ENCODE measurements at regions not wholly inside any gene's neighbourhood (a gene's known extent, or its start where the extent isn't known, plus 50 kb on each side); places are given as distances from the start of the nearest gene placed in this dataset.

- H3K9me3 ChIP-seq (ENCODE audit: control insufficient read depth, low read length), result no peaks in the 10 kb centered on the region
- H3K36me3 ChIP-seq (ENCODE audit: control insufficient read depth, insufficient read depth, low read length), result no peaks in the 10 kb centered on the region
- H3K27ac ChIP-seq (ENCODE audit: low read depth, low read length, severe bottlenecking), result no peak overlapping the region
- H3K4me3 ChIP-seq (ENCODE audit: extremely low read depth, insufficient read depth, low read length, poor library complexity, severe bottlenecking), result no peak overlapping the region
- H3K4me1 ChIP-seq (ENCODE audit: control insufficient read depth, insufficient read depth, low read length, poor library complexity, severe bottlenecking), result no peaks in the 10 kb centered on the region
Observed at GRCh38 chr3:168625477-168625876, 529.8 kb upstream of the GOLIM4 start.

GRCh38 chr3:168624892-168625448 lies 529.2 kb upstream of the GOLIM4 start:
- no peak overlapping the region for H3K27ac ChIP-seq (ENCODE audit: low read depth, low read length, severe bottlenecking)
- H3K9me3 ChIP-seq (ENCODE audit: control insufficient read depth, low read length), result no peaks in the 10 kb centered on the region
- H3K36me3 ChIP-seq (ENCODE audit: control insufficient read depth, insufficient read depth, low read length), result no peaks in the 10 kb centered on the region
- H3K4me1 ChIP-seq (ENCODE audit: control insufficient read depth, insufficient read depth, low read length, poor library complexity, severe bottlenecking), result no peaks in the 10 kb centered on the region
- no CpG with 5 or more reads among the region's 1 CpG for WGBS, 2 experiments (ENCODE audit: insufficient coverage in 2 of 2)
- H3K4me3 ChIP-seq (ENCODE audit: extremely low read depth, insufficient read depth, low read length, poor library complexity, severe bottlenecking), result no peak overlapping the region

GRCh38 chr3:168624195-168624594 lies 528.5 kb upstream of the GOLIM4 start:
- Histone ChIP-seq H3K36me3 (ENCODE audit: control insufficient read depth, insufficient read depth, low read length) (no peaks in the 10 kb centered on the region), H3K27ac (ENCODE audit: low read depth, low read length, severe bottlenecking) (no peak overlapping the region), H3K9me3 (ENCODE audit: control insufficient read depth, low read length) (no peaks in the 10 kb centered on the region), H3K4me1 (ENCODE audit: control insufficient read depth, insufficient read depth, low read length, poor library complexity, severe bottlenecking) (no peaks in the 10 kb centered on the region), H3K4me3 (ENCODE audit: extremely low read depth, insufficient read depth, low read length, poor library complexity, severe bottlenecking) (no peak overlapping the region)

- 100% methylated on average over 1 of the region's 3 CpGs; no CpG with 5 or more reads in 1 of the 2 experiments for WGBS, 2 experiments (ENCODE audit: insufficient coverage in 2 of 2)
- Histone ChIP-seq H3K4me1 (ENCODE audit: control insufficient read depth, insufficient read depth, low read length, poor library complexity, severe bottlenecking) (no peaks in the 10 kb centered on the region), H3K36me3 (ENCODE audit: control insufficient read depth, insufficient read depth, low read length) (no peaks in the 10 kb centered on the region), H3K27ac (ENCODE audit: low read depth, low read length, severe bottlenecking) (no peak overlapping the region), H3K4me3 (ENCODE audit: extremely low read depth, insufficient read depth, low read length, poor library complexity, severe bottlenecking) (no peak overlapping the region), H3K9me3 (ENCODE audit: control insufficient read depth, low read length) (no peaks in the 10 kb centered on the region)
Observed at GRCh38 chr3:168622795-168623194, 527.1 kb upstream of the GOLIM4 start.

- Histone ChIP-seq H3K9me3 (ENCODE audit: control insufficient read depth, low read length) (no peaks in the 10 kb centered on the region), H3K36me3 (ENCODE audit: control insufficient read depth, insufficient read depth, low read length) (no peaks in the 10 kb centered on the region), H3K4me1 (ENCODE audit: control insufficient read depth, insufficient read depth, low read length, poor library complexity, severe bottlenecking) (no peaks in the 10 kb centered on the region), H3K4me3 (ENCODE audit: extremely low read depth, insufficient read depth, low read length, poor library complexity, severe bottlenecking) (no peak overlapping the region), H3K27ac (ENCODE audit: low read depth, low read length, severe bottlenecking) (no peak overlapping the region)
- 47 to 57% methylated on average over 2 to 3 of the region's 5 CpGs for WGBS, 2 experiments (ENCODE audit: insufficient coverage in 2 of 2)
Observed at GRCh38 chr3:168620854-168621253, 525.1 kb upstream of the GOLIM4 start.

GRCh38 chr3:168618827-168619470 lies 523.2 kb upstream of the GOLIM4 start:
- WGBS, 2 experiments (ENCODE audit: insufficient coverage in 2 of 2), result 82 to 85% methylated on average over 2 to 3 of the region's 3 CpGs
- Histone ChIP-seq H3K4me3 (ENCODE audit: extremely low read depth, insufficient read depth, low read length, poor library complexity, severe bottlenecking) (no peak overlapping the region), H3K27ac (ENCODE audit: low read depth, low read length, severe bottlenecking) (no peak overlapping the region), H3K9me3 (ENCODE audit: control insufficient read depth, low read length) (no peaks in the 10 kb centered on the region), H3K4me1 (ENCODE audit: control insufficient read depth, insufficient read depth, low read length, poor library complexity, severe bottlenecking) (no peaks in the 10 kb centered on the region), H3K36me3 (ENCODE audit: control insufficient read depth, insufficient read depth, low read length) (no peaks in the 10 kb centered on the region)

- H3K27ac ChIP-seq (ENCODE audit: low read depth, low read length, severe bottlenecking), result no peak overlapping the region
- no peaks in the 10 kb centered on the region for H3K4me1 ChIP-seq (ENCODE audit: control insufficient read depth, insufficient read depth, low read length, poor library complexity, severe bottlenecking)
- no peaks in the 10 kb centered on the region for H3K9me3 ChIP-seq (ENCODE audit: control insufficient read depth, low read length)
- H3K36me3 ChIP-seq (ENCODE audit: control insufficient read depth, insufficient read depth, low read length), result no peaks in the 10 kb centered on the region
- H3K4me3 ChIP-seq (ENCODE audit: extremely low read depth, insufficient read depth, low read length, poor library complexity, severe bottlenecking), result no peak overlapping the region
Observed at GRCh38 chr3:168617658-168618057, 521.9 kb upstream of the GOLIM4 start.

- Histone ChIP-seq H3K4me3 (ENCODE audit: extremely low read depth, insufficient read depth, low read length, poor library complexity, severe bottlenecking) (no peak overlapping the region), H3K9me3 (ENCODE audit: control insufficient read depth, low read length) (no peaks in the 10 kb centered on the region), H3K27ac (ENCODE audit: low read depth, low read length, severe bottlenecking) (no peak overlapping the region), H3K4me1 (ENCODE audit: control insufficient read depth, insufficient read depth, low read length, poor library complexity, severe bottlenecking) (no peaks in the 10 kb centered on the region), H3K36me3 (ENCODE audit: control insufficient read depth, insufficient read depth, low read length) (no peaks in the 10 kb centered on the region)
- 64 to 77% methylated on average over 2 to 3 of the region's 3 CpGs for WGBS, 2 experiments (ENCODE audit: insufficient coverage in 2 of 2)
Observed at GRCh38 chr3:168616915-168617314, 521.2 kb upstream of the GOLIM4 start.

- H3K27ac ChIP-seq (ENCODE audit: low read depth, low read length, severe bottlenecking), result no peak overlapping the region
- H3K9me3 ChIP-seq (ENCODE audit: control insufficient read depth, low read length), result no peaks in the 10 kb centered on the region
- H3K36me3 ChIP-seq (ENCODE audit: control insufficient read depth, insufficient read depth, low read length), result no peaks in the 10 kb centered on the region
- no peak overlapping the region for H3K4me3 ChIP-seq (ENCODE audit: extremely low read depth, insufficient read depth, low read length, poor library complexity, severe bottlenecking)
- no peaks in the 10 kb centered on the region for H3K4me1 ChIP-seq (ENCODE audit: control insufficient read depth, insufficient read depth, low read length, poor library complexity, severe bottlenecking)
- WGBS, 2 experiments (ENCODE audit: insufficient coverage in 2 of 2), result 33% methylated on average over 1 of the region's 2 CpGs
Observed at GRCh38 chr3:168615493-168616020, 519.8 kb upstream of the GOLIM4 start.

GRCh38 chr3:168613151-168613550 lies 517.4 kb upstream of the GOLIM4 start:
- no peaks in the 10 kb centered on the region for H3K36me3 ChIP-seq (ENCODE audit: control insufficient read depth, insufficient read depth, low read length)
- no peak overlapping the region for H3K4me3 ChIP-seq (ENCODE audit: extremely low read depth, insufficient read depth, low read length, poor library complexity, severe bottlenecking)
- no peak overlapping the region for H3K27ac ChIP-seq (ENCODE audit: low read depth, low read length, severe bottlenecking)
- WGBS, 2 experiments (ENCODE audit: insufficient coverage in 2 of 2), result 90 to 100% methylated on average over 2 to 3 of the region's 5 CpGs
- H3K4me1 ChIP-seq (ENCODE audit: control insufficient read depth, insufficient read depth, low read length, poor library complexity, severe bottlenecking), result no peaks in the 10 kb centered on the region
- H3K9me3 ChIP-seq (ENCODE audit: control insufficient read depth, low read length), result no peaks in the 10 kb centered on the region

GRCh38 chr3:168612671-168613070 lies 516.9 kb upstream of the GOLIM4 start:
- Histone ChIP-seq H3K36me3 (ENCODE audit: control insufficient read depth, insufficient read depth, low read length) (no peaks in the 10 kb centered on the region), H3K9me3 (ENCODE audit: control insufficient read depth, low read length) (no peaks in the 10 kb centered on the region), H3K4me1 (ENCODE audit: control insufficient read depth, insufficient read depth, low read length, poor library complexity, severe bottlenecking) (no peaks in the 10 kb centered on the region), H3K4me3 (ENCODE audit: extremely low read depth, insufficient read depth, low read length, poor library complexity, severe bottlenecking) (no peak overlapping the region), H3K27ac (ENCODE audit: low read depth, low read length, severe bottlenecking) (no peak overlapping the region)
- WGBS, 2 experiments (ENCODE audit: insufficient coverage in 2 of 2), result 79 to 100% methylated on average over 1 to 2 of the region's 5 CpGs

Measured in mesodermal cell (in vitro differentiated cells).